HG02870 (cell line): ENCODE measurements at regions not wholly inside any gene's neighbourhood (a gene's known extent, or its start where the extent isn't known, plus 50 kb on each side); places are given as distances from the start of the nearest gene placed in this dataset.
"Not testable (repeated sequence)": the region's sequence is repeated elsewhere in the genome, so short reads cannot be mapped to it uniquely, and the experiment has no call there.

ENCODE experiments used
- ATAC-seq: cut with Tn5 transposase; IDR thresholded peaks from one replicate; pipeline ENCODE4 v1.9.1; 2021; ENCODE audit warnings: mild to moderate bottlenecking, moderate library complexity; ENCODE audit not compliant: unreplicated experiment

- ATAC-seq: no peak
Observed at GRCh38 chr18:10241579-10241978, 212.9 kb upstream of the APCDD1 start.

- no peak for ATAC-seq
Observed at GRCh38 chr18:10242936-10243680, 211.3 kb upstream of the APCDD1 start.

DNA sequence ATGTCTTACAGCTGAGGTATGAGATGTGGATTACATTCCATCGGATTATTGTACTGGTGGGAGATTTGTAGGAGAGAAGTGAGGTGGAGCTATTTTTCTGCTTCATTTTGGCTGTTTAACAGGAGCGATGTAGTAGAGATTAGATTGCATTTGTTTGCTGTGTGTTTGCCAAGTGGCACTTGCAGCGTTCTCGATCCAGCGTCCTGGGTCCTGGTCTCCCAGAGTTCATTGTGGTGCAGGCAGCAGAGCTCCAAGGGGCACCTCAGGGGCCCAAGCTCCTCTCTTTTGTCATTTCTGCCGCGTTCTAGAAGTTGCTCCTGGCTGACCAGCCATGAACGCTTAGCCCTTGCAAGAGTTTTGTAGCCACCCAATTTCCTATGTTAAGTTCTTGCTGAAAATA lies 210.1 kb upstream of the APCDD1 start:
- no peak for ATAC-seq

- no peak for ATAC-seq
Observed at GRCh38 chr18:10245031-10245845, 209.2 kb upstream of the APCDD1 start.

- ATAC-seq: no peak
Observed at GRCh38 chr18:10245846-10246175, 208.6 kb upstream of the APCDD1 start.

DNA sequence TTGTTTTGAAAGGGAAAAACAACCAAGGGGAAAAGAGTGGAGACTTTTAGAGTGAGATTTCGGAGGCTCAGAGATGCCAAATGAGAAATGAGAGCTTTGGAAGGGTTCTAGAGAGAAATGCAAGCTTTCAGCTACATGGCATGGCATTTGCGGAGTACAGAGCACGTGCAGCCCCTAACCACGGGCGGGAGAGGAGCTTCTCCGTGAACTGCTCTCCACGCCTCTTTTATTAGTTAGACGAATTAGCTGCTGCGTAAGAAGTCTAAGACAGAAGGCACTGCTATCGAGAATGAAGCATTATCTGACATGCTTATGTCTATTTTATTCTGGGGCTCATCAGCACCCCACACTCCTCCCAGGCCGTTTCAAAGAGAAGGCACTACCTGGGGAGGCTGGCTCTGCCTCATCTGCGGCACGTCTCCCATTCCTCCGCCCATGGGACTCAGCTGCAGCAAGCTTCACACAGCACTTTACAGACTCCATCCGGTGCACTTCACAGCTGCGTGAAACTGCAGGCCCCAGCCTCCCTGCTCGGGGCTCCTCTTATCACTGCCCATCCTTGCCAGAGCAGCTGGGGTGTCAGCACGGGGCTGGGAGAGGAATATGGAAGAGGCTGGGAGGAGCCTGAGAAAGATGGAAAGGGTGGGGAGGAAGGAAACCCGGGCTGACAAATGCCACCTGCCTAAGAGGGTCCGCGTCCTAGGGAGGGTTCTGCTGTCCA lies 207.3 kb upstream of the APCDD1 start:
- ATAC-seq: no peak

DNA sequence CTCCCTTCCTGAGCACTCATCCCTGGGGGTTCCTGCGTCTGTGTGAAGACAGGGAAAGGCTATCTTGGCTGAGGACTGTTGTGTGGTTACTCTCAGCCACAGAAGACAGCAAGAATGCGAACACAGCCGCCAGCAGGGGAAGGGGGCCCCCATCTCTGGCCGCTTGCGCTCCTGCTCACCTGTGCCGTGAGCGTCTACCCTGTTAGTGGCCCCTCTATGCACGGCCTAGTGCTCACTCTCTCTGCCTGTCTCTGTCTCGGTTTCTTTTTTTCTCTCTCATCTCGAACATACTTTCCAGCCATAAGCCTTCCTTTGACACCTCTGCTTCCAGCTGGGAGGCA lies 206.7 kb upstream of the APCDD1 start:
- no peak for ATAC-seq

DNA sequence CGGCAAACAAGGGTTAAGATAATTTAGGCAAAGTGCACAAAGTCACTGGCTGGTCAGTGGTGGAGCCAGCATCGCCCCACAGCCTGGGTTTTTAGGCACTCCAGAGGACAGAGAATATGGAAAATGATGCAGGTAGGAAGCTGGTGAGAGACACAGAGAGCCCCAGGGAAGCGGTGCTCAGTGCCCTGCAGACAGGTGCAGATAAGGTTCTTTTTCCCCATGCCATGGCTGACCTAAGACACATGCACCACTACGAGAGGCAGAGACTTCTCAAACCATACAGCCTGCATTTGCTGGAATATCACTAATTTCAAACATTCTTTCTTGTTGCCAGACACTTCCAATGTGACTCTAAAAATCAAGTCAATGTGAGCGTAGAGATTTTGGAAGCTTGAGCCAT lies 205.7 kb upstream of the APCDD1 start:
- ATAC-seq: no peak

- ATAC-seq: no peak
Observed at GRCh38 chr18:10249270-10249669, 205.2 kb upstream of the APCDD1 start.

DNA sequence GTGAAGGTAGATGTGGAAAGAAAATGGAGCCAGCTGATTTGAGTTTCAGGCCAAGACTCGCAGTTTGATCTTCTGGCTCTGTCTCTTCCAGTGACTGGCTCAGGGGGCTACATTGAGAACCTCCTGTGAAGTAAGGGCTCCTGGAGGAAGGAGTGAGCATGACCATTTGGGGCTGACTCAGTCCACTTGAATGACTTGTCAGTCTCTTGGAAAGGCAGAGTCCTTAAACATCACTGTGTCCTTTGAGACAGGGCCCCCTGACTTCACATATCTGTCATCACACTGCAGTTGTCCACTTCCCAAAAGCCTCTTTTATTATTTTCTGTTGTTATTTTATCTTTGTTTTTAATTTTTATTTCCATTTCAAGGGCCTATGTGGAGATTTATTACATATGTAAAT lies 204.6 kb upstream of the APCDD1 start:
- no peak for ATAC-seq

GRCh38 chr18:10252494-10252893 lies 201.9 kb upstream of the APCDD1 start:
- ATAC-seq: no peak

GRCh38 chr18:10252952-10253705 lies 201.3 kb upstream of the APCDD1 start:
- no peak for ATAC-seq

DNA sequence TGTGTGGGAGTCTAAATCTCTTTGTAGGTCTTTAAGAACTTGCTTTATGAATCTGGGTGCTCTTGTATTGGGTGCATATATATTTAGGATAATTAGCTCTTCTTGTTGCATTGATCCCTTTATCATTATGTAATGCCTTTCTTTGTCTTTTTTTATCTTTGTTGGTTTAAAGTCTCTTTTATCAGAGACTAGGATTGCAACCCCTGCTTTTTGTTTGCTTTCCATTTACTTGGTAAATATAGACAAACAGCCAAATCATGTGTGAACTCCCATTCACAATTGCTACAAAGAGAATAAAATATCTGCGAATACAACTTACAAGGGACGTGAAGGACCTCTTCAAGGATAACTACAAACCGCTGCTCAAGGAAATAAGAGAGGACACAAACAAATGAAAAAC lies 198.2 kb upstream of the APCDD1 start:
- ATAC-seq: not testable (repeated sequence)

GRCh38 chr18:10258836-10259474 lies 195.5 kb upstream of the APCDD1 start:
- ATAC-seq: no peak

- no peak for ATAC-seq
Observed at GRCh38 chr18:10259901-10260300, 194.5 kb upstream of the APCDD1 start.

DNA sequence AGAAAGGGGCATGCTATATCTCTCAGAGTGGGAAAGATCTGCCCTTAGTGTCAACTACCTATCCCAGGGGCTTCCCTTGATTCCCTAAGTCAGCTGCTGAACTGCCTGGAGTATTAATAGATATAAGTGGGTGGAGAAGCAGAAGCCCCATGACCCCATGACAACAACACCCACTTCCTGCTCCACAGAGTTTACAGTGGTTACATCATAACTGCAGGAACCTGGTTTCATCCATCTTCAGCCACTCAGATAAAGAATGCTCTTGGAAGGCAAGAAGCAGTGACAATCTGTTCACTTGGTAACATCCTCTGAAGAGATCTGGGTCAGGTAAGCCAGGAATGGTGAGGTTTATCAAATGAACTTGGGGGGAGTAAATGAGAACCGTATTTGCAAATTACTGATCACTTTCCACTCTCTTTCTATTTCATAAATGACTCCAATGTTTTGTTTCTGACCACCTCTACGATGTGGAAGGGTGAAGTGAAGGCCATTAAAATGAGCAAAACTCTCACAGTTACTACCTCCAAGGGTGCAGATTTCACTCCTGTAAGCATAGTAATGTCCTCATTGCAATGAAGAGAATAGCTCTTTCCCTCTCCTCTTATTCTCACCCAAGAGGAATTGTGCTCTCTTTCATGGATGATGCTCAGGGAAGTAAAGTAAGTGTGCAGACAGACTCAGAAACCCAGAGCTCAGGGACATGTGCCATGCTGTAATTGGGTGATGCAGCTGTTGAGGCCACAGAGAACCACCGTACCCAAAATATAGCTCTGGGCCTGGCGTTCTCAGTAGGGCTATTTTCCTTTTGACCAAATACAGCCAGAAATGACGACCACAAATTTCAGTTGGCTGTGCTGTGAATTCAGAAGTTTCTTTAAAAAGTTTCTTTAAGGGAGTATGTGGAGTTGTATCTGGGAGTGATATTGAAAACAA lies 192.8 kb upstream of the APCDD1 start:
- no peak for ATAC-seq

DNA sequence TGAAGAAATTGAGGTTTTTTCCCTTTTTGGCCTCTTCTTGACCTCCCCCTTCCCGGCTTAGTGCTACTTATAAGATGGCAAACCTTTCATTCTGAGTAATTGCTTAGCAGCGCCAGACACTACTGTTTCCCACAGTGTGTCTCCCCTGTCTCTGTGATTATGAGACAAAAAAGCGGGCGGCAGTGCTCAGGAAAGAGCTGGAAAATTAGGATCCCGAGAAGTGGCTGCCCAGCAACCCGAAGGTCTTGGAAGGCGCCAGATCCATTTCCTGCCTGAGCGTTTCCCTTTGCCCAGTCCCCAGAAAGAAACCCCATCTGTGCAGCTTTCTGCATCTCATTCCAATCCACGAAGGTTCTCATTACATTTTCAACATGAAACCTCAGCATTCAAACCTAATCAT lies 191.9 kb upstream of the APCDD1 start:
- ATAC-seq: no peak

DNA sequence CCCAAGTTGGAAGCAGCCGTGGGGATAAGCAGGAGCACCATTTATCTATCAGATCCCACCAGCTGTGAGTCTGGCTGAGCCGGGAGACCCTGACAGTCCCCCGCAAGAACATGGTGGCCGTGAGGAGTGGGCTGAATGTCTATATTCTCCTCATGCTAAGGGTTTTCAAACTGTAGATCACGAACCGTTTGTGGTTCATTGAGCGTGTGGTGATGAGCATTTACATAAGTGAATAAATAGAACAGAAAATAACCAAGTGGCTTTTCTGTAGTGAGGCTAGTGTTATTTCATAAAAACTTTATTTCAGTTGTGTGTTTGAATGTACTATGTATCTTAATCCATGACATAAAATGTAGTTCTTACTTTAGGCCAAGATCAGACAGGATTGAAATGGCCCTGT lies 190.2 kb upstream of the APCDD1 start:
- peak; percentile 58 for ATAC-seq

GRCh38 chr18:10265560-10266333 lies 188.7 kb upstream of the APCDD1 start:
- no peak for ATAC-seq
